Right lobe of liver (tissue), 4 donors: ENCODE measurements at regions not wholly inside any gene's neighbourhood (a gene's known extent, or its start where the extent isn't known, plus 50 kb on each side); places are given as distances from the start of the nearest gene placed in this dataset.

ENCODE experiments used
- CTCF ChIP-seq, 4 donors: fragments of 200-600 bp in 3 of 4; fragments of 450-650 bp in 1 of 4; IDR thresholded peaks; one replicate each; pipeline versions ENCODE4 v1.5.1 to v1.8.0; 2016 to 2022; ENCODE audit warnings: antibody characterized with exemption in 4 of 4, mild to moderate bottlenecking in 2 of 4
- POLR2A ChIP-seq: fragments of 450-650 bp; IDR thresholded peaks from one replicate; pipeline ENCODE4 v1.6.1; 2017; ENCODE audit warnings: antibody characterized with exemption, mild to moderate bottlenecking
- donor health status: DM: no; HTN: no; CAD: no.
- donor health status: DM: no; HTN: no; CAD: no.
- donor health status: DM: no; HTN: yes; CAD: no.

GRCh38 chr7:53541475-53541874 lies 506.0 kb downstream of the POM121L12 start:
- TF ChIP-seq CTCF (IDR thresholded peaks at IDR 0.05), result no peak
- TF ChIP-seq POLR2A, result no peak
